ENCODE measurements at regions not wholly inside any gene's neighbourhood (a gene's known extent, or its start where the extent isn't known, plus 50 kb on each side); places are given as distances from the start of the nearest gene placed in this dataset.
"Not testable (repeated sequence)": the region's sequence is repeated elsewhere in the genome, so short reads cannot be mapped to it uniquely, and the experiment has no call there.

DNA sequence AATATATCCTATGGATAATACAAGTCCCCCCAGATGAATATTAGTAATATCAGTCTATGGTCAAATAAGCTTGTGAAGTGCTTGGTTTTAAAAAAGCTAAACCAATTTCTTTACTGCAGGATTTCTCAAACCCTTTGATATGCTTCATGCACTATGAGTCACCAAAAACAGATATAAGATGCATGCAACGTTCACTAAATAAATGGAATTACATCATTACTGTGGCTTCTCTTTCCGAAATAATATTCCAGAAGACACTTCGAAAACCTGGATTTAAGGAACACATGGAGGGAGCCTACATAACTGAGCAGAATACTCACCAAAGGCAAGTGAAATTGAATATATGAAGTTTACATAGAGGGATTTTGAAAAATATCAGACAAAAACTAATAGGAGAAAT is 126.3 kb upstream of the ABI3BP start:
- Histone ChIP-seq H3K4me3 (no peak overlapping the region), H3K36me3 (no peaks in the 10 kb centered on the region), H3K4me1 (no peaks in the 10 kb centered on the region), H3K9me3 (no peaks in the 10 kb centered on the region), H3K27ac (no peak overlapping the region), H3K27me3 (no peaks in the 10 kb centered on the region)
- intact Hi-C loops (cut with DNase I): no loop called here
- no peak for ATAC-seq
- TF ChIP-seq POLR2A (IDR thresholded peaks at IDR 0.05): no peak
- TF ChIP-seq CTCF (IDR thresholded peaks at IDR 0.05): no peak
- no peak for DNase-seq
- WGBS (ENCODE audit: insufficient coverage, low coverage, low lambda C conversion rate, missing lambda C conversion rate): 37% methylated on average over 3 of the region's 3 CpGs

DNA sequence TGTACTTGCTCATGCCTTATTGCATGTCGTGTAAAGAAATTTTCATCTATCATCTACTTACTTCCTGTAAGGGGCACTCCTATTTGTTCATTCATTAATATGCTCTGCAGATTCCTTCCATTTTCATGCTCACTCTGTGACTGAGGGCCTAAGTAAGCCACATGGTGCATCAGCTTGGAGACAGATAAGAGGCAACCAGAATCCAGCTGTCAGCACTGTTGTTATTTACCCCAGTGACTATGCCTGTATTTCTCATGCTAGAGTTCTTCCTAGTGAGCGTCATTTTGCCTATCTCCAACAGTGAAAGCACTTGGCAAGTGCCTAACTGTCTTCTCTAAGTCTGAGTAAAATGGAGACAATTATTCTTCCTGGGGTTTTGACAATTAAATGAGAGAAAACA is 124.8 kb upstream of the ABI3BP start:
- ATAC-seq (peak in 1 of 4 donors; percentile 33), DNase-seq (no peak)
- intact Hi-C loops (cut with DNase I): no loop called here
- H3K4me3 ChIP-seq: no peak overlapping the region
- TF ChIP-seq POLR2A (IDR thresholded peaks at IDR 0.05): no peak
- no peak for TF ChIP-seq CTCF (IDR thresholded peaks at IDR 0.05)
- H3K36me3 ChIP-seq: no peaks in the 10 kb centered on the region
- H3K27ac ChIP-seq: no peak overlapping the region
- no peaks in the 10 kb centered on the region for H3K4me1 ChIP-seq
- no peaks in the 10 kb centered on the region for H3K9me3 ChIP-seq
- no peaks in the 10 kb centered on the region for H3K27me3 ChIP-seq
- 33% methylated on average over 2 of the region's 2 CpGs for WGBS (ENCODE audit: insufficient coverage, low coverage, low lambda C conversion rate, missing lambda C conversion rate)

DNA sequence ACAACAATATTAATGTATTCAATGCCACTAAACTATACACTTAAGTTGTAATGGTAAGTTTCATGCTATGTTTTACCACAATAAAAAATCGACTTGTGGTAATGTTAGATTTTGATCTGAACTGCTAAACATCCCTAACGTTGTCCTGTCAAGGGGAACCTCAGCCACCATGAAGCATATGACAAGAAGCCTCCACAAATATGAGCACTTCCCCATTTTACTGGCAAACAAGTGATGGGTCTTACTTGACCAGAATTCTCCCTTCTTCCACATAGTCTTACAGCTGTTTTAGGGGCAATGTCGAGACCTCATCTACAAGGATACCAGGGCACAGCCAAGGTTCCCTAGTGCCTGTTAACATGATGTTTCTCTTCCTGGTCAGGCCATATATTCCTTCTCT is 124.2 kb upstream of the ABI3BP start:
- Histone ChIP-seq H3K9me3 (no peaks in the 10 kb centered on the region), H3K36me3 (no peaks in the 10 kb centered on the region), H3K27me3 (no peaks in the 10 kb centered on the region), H3K4me3 (no peak overlapping the region), H3K4me1 (no peaks in the 10 kb centered on the region), H3K27ac (no peak overlapping the region)
- 44% methylated on average over 3 of the region's 3 CpGs for WGBS (ENCODE audit: insufficient coverage, low coverage, low lambda C conversion rate, missing lambda C conversion rate)
- no peak for ATAC-seq
- DNase-seq: no peak
- no peak for TF ChIP-seq CTCF (IDR thresholded peaks at IDR 0.05)
- TF ChIP-seq POLR2A (IDR thresholded peaks at IDR 0.05): no peak
- intact Hi-C loops (cut with DNase I): no loop called here

- WGBS (ENCODE audit: insufficient coverage, low coverage, low lambda C conversion rate, missing lambda C conversion rate): 59% methylated on average over 3 of the region's 3 CpGs
- H3K4me1 ChIP-seq; intact Hi-C loops (cut with DNase I); H3K9me3 ChIP-seq; H3K27me3 ChIP-seq; DNase-seq; ATAC-seq; H3K4me3 ChIP-seq; H3K36me3 ChIP-seq; H3K27ac ChIP-seq: not testable (repeated sequence)
Measured at GRCh38 chr3:101110295-101110694, 117.1 kb upstream of the ABI3BP start.

DNA sequence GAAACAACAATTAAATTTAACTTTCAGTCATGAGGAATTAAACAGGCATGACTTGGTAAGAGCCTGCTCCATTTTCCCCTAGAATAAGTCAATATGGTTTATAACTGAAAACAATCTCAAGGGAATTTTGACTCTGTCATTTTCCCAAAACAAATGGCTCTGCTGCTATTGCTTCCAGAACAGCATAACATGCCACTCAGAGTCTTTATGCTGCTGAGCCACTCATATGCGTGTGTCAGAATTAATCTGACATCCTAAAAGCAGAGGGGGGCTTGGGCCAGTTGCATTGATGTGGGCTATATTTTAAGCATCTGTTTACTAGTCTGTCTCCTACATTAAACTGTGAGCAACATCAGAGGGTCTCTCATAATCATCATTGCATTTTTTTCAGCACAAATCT is 111.1 kb upstream of the ABI3BP start:
- Histone ChIP-seq H3K4me3 (no peak overlapping the region), H3K27ac (no peak overlapping the region), H3K9me3 (no peaks in the 10 kb centered on the region), H3K27me3 (no peaks in the 10 kb centered on the region), H3K36me3 (no peaks in the 10 kb centered on the region), H3K4me1 (no peaks in the 10 kb centered on the region)
- TF ChIP-seq CTCF (IDR thresholded peaks at IDR 0.05) (no peak), POLR2A (IDR thresholded peaks at IDR 0.05) (no peak)
- intact Hi-C loops (cut with DNase I): no loop called here
- DNase-seq (no peak), ATAC-seq (no peak)
- 75% methylated on average over 1 of the region's 1 CpG for WGBS (ENCODE audit: insufficient coverage, low coverage, low lambda C conversion rate, missing lambda C conversion rate)

Measured in right lobe of liver (tissue), 6 donors.